Amygdala (tissue), 56 donors: ENCODE measurements at regions not wholly inside any gene's neighbourhood (a gene's known extent, or its start where the extent isn't known, plus 50 kb on each side); places are given as distances from the start of the nearest gene placed in this dataset.

ENCODE experiments used
- DNase-seq, 56 donors: peaks; one replicate each; lab custom pipeline; 2025; lab: John Stamatoyannopoulos, UW

- no peak for DNase-seq
Observed at GRCh38 chr10:21180604-21181003, 283.5 kb upstream of the NEBL start.

- DNase-seq, result no peak
Observed at GRCh38 chr10:21176934-21177480, 279.9 kb upstream of the NEBL start.

GRCh38 chr10:21175797-21176196, 278.7 kb upstream of the NEBL start:
- no peak for DNase-seq

GRCh38 chr10:21174715-21175495, 277.8 kb upstream of the NEBL start:
- peak in 1 of 56 donors; percentile 28 for DNase-seq

GRCh38 chr10:21173802-21174714, 276.9 kb upstream of the NEBL start:
- peak in 44 of 56 donors; percentile 22 to 80 (median 60) for DNase-seq

- peak in 27 of 56 donors; percentile 20 to 69 (median 40) for DNase-seq
Observed at GRCh38 chr10:21172930-21173801, 276.1 kb upstream of the NEBL start.

- DNase-seq, result peak in 2 of 56 donors; percentile 28 to 54
Observed at GRCh38 chr10:21172542-21172929, 275.4 kb upstream of the NEBL start.

- DNase-seq, result no peak
Observed at GRCh38 chr10:21171936-21172541, 274.9 kb upstream of the NEBL start.

GRCh38 chr10:21171197-21171935, 274.3 kb upstream of the NEBL start:
- no peak for DNase-seq

GRCh38 chr10:21170216-21170615, 273.1 kb upstream of the NEBL start:
- no peak for DNase-seq

- no peak for DNase-seq
Observed at GRCh38 chr10:21169271-21169670, 272.2 kb upstream of the NEBL start.

GRCh38 chr10:21167288-21168010, 270.3 kb upstream of the NEBL start:
- no peak for DNase-seq

- DNase-seq, result no peak
Observed at GRCh38 chr10:21166557-21167287, 269.6 kb upstream of the NEBL start.

- DNase-seq, result no peak
Observed at GRCh38 chr10:21165489-21165888, 268.4 kb upstream of the NEBL start.

- no peak for DNase-seq
Observed at GRCh38 chr10:21164687-21165086, 267.6 kb upstream of the NEBL start.

- no peak for DNase-seq
Observed at GRCh38 chr10:21162948-21163347, 265.8 kb upstream of the NEBL start.

- no peak for DNase-seq
Observed at GRCh38 chr10:21161647-21162046, 264.5 kb upstream of the NEBL start.
